ENCODE measurements at regions not wholly inside any gene's neighbourhood (a gene's known extent, or its start where the extent isn't known, plus 50 kb on each side); places are given as distances from the start of the nearest gene placed in this dataset.

DNA sequence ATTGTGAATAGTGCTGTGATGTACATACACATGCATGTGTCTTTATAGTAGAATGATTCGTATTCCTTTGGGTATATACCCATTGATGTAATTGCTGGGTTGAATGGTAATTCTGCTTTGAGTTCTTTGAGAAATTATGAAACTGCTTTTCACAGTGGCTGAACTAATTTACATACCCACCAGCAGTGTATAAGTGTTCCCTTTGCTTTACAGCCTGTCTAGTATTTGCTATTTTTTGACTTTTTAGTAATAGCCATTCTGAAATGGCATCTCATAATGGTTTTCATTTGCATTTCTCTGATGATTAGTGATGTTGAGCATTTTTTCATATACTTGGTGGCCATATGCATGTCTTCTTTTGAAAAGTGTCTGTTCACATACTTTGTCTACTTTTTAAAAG, 54.5 kb upstream of the FAM78B start:
- H3K9ac ChIP-seq (ENCODE audit: low read depth, low read length): no peak overlapping the region
- H3K4me3 ChIP-seq (ENCODE audit: low read depth, low read length): no peak overlapping the region
- no peaks in the 10 kb centered on the region for H3K4me1 ChIP-seq (ENCODE audit: control insufficient read depth, insufficient read depth, low read length)
- no peaks in the 10 kb centered on the region for H3K9me3 ChIP-seq (ENCODE audit: control insufficient read depth, insufficient read depth, low read length)
- H3K36me3 ChIP-seq (ENCODE audit: control insufficient read depth, insufficient read depth, low read length): no peaks in the 10 kb centered on the region
- no peaks in the 10 kb centered on the region for H3K27me3 ChIP-seq (ENCODE audit: control insufficient read depth, insufficient read depth, low read length)

DNA sequence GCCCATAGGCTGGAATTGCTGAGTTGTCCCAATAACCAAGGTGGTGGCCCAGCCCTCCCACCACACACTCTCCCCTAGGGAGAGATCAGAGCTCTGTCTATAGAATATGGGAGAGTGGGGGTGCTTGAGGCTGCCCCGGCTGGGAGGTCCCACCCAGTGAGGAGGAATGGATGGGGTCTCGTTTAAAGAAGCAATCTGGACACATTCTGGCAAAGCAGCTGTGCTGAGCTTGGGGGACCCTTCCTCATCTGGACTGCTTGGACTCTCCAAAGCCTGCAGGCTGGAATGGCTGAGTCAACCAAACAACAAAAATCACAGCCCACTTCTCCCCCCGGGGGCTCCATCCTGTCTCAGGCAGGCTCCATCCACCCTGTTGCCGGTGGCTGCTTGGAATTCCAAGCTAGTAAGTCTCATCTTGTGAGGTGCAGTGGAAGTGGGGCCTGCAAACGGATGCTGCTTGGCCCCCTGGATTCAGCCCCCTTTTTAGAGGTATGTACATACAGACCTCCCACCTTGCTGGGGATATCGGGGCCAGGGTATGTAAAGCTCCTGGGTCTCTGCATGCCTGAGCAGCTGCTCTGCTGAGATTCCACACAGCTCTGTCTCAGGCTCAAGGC, 67.1 kb upstream of the FAM78B start:
- Histone ChIP-seq H3K27me3 (ENCODE audit: control insufficient read depth, insufficient read depth, low read length) (no peaks in the 10 kb centered on the region), H3K9ac (ENCODE audit: low read depth, low read length) (no peak overlapping the region), H3K36me3 (ENCODE audit: control insufficient read depth, insufficient read depth, low read length) (no peaks in the 10 kb centered on the region), H3K9me3 (ENCODE audit: control insufficient read depth, insufficient read depth, low read length) (no peaks in the 10 kb centered on the region), H3K4me3 (ENCODE audit: low read depth, low read length) (no peak overlapping the region), H3K4me1 (ENCODE audit: control insufficient read depth, insufficient read depth, low read length) (no peaks in the 10 kb centered on the region)

- Histone ChIP-seq H3K4me3 (ENCODE audit: low read depth, low read length) (no peak overlapping the region), H3K4me1 (ENCODE audit: control insufficient read depth, insufficient read depth, low read length) (no peaks in the 10 kb centered on the region), H3K36me3 (ENCODE audit: control insufficient read depth, insufficient read depth, low read length) (no peaks in the 10 kb centered on the region), H3K9ac (ENCODE audit: low read depth, low read length) (no peak overlapping the region), H3K27me3 (ENCODE audit: control insufficient read depth, insufficient read depth, low read length) (no peaks in the 10 kb centered on the region), H3K9me3 (ENCODE audit: control insufficient read depth, insufficient read depth, low read length) (no peaks in the 10 kb centered on the region)
These were observed 68.9 kb upstream of the FAM78B start for GRCh38 chr1:166235728-166236127.

GRCh38 chr1:166237675-166238074, 70.9 kb upstream of the FAM78B start:
- Histone ChIP-seq H3K36me3 (ENCODE audit: control insufficient read depth, insufficient read depth, low read length) (no peaks in the 10 kb centered on the region), H3K9me3 (ENCODE audit: control insufficient read depth, insufficient read depth, low read length) (no peaks in the 10 kb centered on the region), H3K9ac (ENCODE audit: low read depth, low read length) (no peak overlapping the region), H3K4me1 (ENCODE audit: control insufficient read depth, insufficient read depth, low read length) (no peaks in the 10 kb centered on the region), H3K27me3 (ENCODE audit: control insufficient read depth, insufficient read depth, low read length) (no peaks in the 10 kb centered on the region), H3K4me3 (ENCODE audit: low read depth, low read length) (no peak overlapping the region)

GRCh38 chr1:166253076-166253779, 86.4 kb upstream of the FAM78B start:
- Histone ChIP-seq H3K4me1 (ENCODE audit: control insufficient read depth, insufficient read depth, low read length) (no peaks in the 10 kb centered on the region), H3K9ac (ENCODE audit: low read depth, low read length) (no peak overlapping the region), H3K9me3 (ENCODE audit: control insufficient read depth, insufficient read depth, low read length) (no peaks in the 10 kb centered on the region), H3K36me3 (ENCODE audit: control insufficient read depth, insufficient read depth, low read length) (no peaks in the 10 kb centered on the region), H3K4me3 (ENCODE audit: low read depth, low read length) (no peak overlapping the region), H3K27me3 (ENCODE audit: control insufficient read depth, insufficient read depth, low read length) (no peaks in the 10 kb centered on the region)

- Histone ChIP-seq H3K27me3 (ENCODE audit: control insufficient read depth, insufficient read depth, low read length) (no peaks in the 10 kb centered on the region), H3K4me3 (ENCODE audit: low read depth, low read length) (no peak overlapping the region), H3K36me3 (ENCODE audit: control insufficient read depth, insufficient read depth, low read length) (no peaks in the 10 kb centered on the region), H3K4me1 (ENCODE audit: control insufficient read depth, insufficient read depth, low read length) (no peaks in the 10 kb centered on the region), H3K9me3 (ENCODE audit: control insufficient read depth, insufficient read depth, low read length) (no peaks in the 10 kb centered on the region), H3K9ac (ENCODE audit: low read depth, low read length) (no peak overlapping the region)
These were observed 91.2 kb upstream of the FAM78B start for GRCh38 chr1:166258017-166258416.

GRCh38 chr1:166261511-166261910, 94.7 kb upstream of the FAM78B start:
- Histone ChIP-seq H3K4me1 (ENCODE audit: control insufficient read depth, insufficient read depth, low read length) (no peaks in the 10 kb centered on the region), H3K4me3 (ENCODE audit: low read depth, low read length) (no peak overlapping the region), H3K9me3 (ENCODE audit: control insufficient read depth, insufficient read depth, low read length) (no peaks in the 10 kb centered on the region), H3K9ac (ENCODE audit: low read depth, low read length) (no peak overlapping the region), H3K27me3 (ENCODE audit: control insufficient read depth, insufficient read depth, low read length) (no peaks in the 10 kb centered on the region), H3K36me3 (ENCODE audit: control insufficient read depth, insufficient read depth, low read length) (no peaks in the 10 kb centered on the region)

DNA sequence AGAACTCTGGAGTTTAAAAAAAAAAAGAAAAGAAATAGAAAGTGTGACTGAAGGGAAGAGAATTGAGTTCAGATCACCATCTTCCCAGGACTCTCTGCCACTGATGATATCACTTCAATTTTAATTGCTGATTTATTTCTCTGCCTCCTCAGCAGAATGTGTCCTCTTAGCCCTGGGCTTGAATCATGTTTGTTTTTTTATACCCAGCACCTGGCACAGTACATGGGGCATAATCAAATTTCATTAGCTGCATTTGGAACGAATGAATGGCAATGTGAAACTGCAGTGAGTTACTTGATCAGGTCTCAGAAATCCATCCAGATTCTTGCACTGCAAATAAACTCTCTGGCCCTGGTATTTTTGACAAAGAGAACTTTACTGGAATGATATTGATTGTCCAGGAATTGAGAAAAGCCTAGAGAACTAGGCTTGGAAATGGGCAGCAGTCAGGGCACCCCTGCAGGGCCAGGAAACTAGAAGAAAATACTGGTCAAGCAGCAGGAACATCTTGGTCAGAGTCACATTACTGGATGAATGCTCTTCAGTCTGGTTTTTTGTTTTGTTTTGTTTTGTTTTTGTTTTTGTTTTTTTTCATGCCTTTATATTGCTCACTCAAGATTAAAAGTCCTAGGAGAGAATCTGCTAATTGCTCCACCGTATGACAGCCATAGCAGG, 103.8 kb upstream of the FAM78B start:
- H3K36me3 ChIP-seq (ENCODE audit: control insufficient read depth, insufficient read depth, low read length): no peaks in the 10 kb centered on the region
- no peaks in the 10 kb centered on the region for H3K27me3 ChIP-seq (ENCODE audit: control insufficient read depth, insufficient read depth, low read length)
- no peak overlapping the region for H3K9ac ChIP-seq (ENCODE audit: low read depth, low read length)
- H3K4me1 ChIP-seq (ENCODE audit: control insufficient read depth, insufficient read depth, low read length): peaks cover 2% of the 10 kb centered on the region
- no peak overlapping the region for H3K4me3 ChIP-seq (ENCODE audit: low read depth, low read length)
- no peaks in the 10 kb centered on the region for H3K9me3 ChIP-seq (ENCODE audit: control insufficient read depth, insufficient read depth, low read length)

- Histone ChIP-seq H3K9me3 (ENCODE audit: control insufficient read depth, insufficient read depth, low read length) (no peaks in the 10 kb centered on the region), H3K27me3 (ENCODE audit: control insufficient read depth, insufficient read depth, low read length) (no peaks in the 10 kb centered on the region), H3K4me1 (ENCODE audit: control insufficient read depth, insufficient read depth, low read length) (peaks cover 2% of the 10 kb centered on the region), H3K9ac (ENCODE audit: low read depth, low read length) (no peak overlapping the region), H3K36me3 (ENCODE audit: control insufficient read depth, insufficient read depth, low read length) (no peaks in the 10 kb centered on the region), H3K4me3 (ENCODE audit: low read depth, low read length) (no peak overlapping the region)
These were observed 104.3 kb upstream of the FAM78B start for GRCh38 chr1:166271151-166271538.

DNA sequence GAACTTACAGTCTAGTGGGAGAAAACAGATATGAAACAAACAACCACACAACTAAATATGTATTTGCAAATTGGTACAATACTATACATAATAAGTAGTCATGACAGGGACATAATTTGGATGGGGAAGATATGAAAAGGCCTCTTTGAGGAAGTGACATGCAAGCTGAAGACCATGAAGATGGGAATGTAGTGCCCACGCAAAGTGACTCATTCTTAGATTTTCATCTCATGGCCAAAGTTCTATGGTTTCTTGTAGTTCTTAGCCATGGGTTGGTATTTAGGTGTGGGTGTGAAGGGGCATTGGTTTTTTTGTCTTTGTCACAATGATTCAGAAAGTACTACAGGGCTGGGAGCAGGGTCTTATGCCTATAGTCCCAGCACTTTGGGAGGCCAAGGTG, 105.4 kb upstream of the FAM78B start:
- Histone ChIP-seq H3K27me3 (ENCODE audit: control insufficient read depth, insufficient read depth, low read length) (no peaks in the 10 kb centered on the region), H3K4me1 (ENCODE audit: control insufficient read depth, insufficient read depth, low read length) (peaks cover 2% of the 10 kb centered on the region), H3K9ac (ENCODE audit: low read depth, low read length) (no peak overlapping the region), H3K36me3 (ENCODE audit: control insufficient read depth, insufficient read depth, low read length) (no peaks in the 10 kb centered on the region), H3K4me3 (ENCODE audit: low read depth, low read length) (no peak overlapping the region), H3K9me3 (ENCODE audit: control insufficient read depth, insufficient read depth, low read length) (no peaks in the 10 kb centered on the region)

DNA sequence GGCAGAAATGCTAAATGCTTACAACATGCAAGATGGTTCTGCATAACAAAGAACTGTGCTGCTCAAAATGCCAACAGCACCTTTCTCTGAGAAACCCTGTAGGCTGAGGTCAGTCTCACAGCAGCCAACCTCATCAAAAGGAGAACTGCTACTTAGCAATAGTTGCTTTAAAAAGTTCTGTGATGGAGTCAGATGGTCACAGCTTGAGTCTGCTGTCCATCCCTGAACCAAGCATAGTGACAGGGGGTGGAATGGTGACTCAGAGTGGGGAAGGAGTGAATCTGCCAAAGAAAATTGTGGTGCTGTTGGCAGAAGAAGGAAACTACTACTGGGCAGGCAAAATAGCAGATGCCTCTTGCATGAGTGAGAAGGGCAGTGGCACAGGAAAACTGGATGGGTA, 106.0 kb upstream of the FAM78B start:
- no peak overlapping the region for H3K4me3 ChIP-seq (ENCODE audit: low read depth, low read length)

GRCh38 chr1:166273618-166274017, 106.8 kb upstream of the FAM78B start:
- Histone ChIP-seq H3K36me3 (ENCODE audit: control insufficient read depth, insufficient read depth, low read length) (no peaks in the 10 kb centered on the region), H3K9ac (ENCODE audit: low read depth, low read length) (no peak overlapping the region), H3K27me3 (ENCODE audit: control insufficient read depth, insufficient read depth, low read length) (no peaks in the 10 kb centered on the region), H3K4me3 (ENCODE audit: low read depth, low read length) (no peak overlapping the region), H3K4me1 (ENCODE audit: control insufficient read depth, insufficient read depth, low read length) (peaks cover 2% of the 10 kb centered on the region), H3K9me3 (ENCODE audit: control insufficient read depth, insufficient read depth, low read length) (no peaks in the 10 kb centered on the region)

More for the DNA sequence above, 106.0 kb upstream of the FAM78B start:
- Histone ChIP-seq H3K9ac (ENCODE audit: low read depth, low read length) (no peak overlapping the region), H3K27me3 (ENCODE audit: control insufficient read depth, insufficient read depth, low read length) (no peaks in the 10 kb centered on the region), H3K4me1 (ENCODE audit: control insufficient read depth, insufficient read depth, low read length) (peaks cover 2% of the 10 kb centered on the region), H3K9me3 (ENCODE audit: control insufficient read depth, insufficient read depth, low read length) (no peaks in the 10 kb centered on the region), H3K36me3 (ENCODE audit: control insufficient read depth, insufficient read depth, low read length) (no peaks in the 10 kb centered on the region)

All from iPS-15b (cell line).